ENCODE measurements at regions not wholly inside any gene's neighbourhood (a gene's known extent, or its start where the extent isn't known, plus 50 kb on each side); places are given as distances from the start of the nearest gene placed in this dataset.
"Not testable (repeated sequence)": the region's sequence is repeated elsewhere in the genome, so short reads cannot be mapped to it uniquely, and the experiment has no call there.

- Mint-ChIP-seq H3K36me3 (ENCODE audit: low read depth) (no peaks in the 10 kb centered on the region), H3K27ac (no peak overlapping the region), H3K4me1 (ENCODE audit: low read depth) (no peaks in the 10 kb centered on the region), H3K4me3 (no peak overlapping the region), H3K27me3 (ENCODE audit: low read depth) (no peaks in the 10 kb centered on the region), H3K9me3 (no peaks in the 10 kb centered on the region)
- no peak for DNase-seq (ENCODE audit: low spot score)
These were observed 369.3 kb upstream of the VRK2 start for GRCh38 chr2:57677296-57677695.

- H3K27me3 Mint-ChIP-seq (ENCODE audit: low read depth) = no peaks in the 10 kb centered on the region
- H3K36me3 Mint-ChIP-seq (ENCODE audit: low read depth) = no peaks in the 10 kb centered on the region
- no peak overlapping the region for H3K27ac Mint-ChIP-seq
- no peak overlapping the region for H3K4me3 Mint-ChIP-seq
- no peaks in the 10 kb centered on the region for H3K9me3 Mint-ChIP-seq
- no peak for DNase-seq (ENCODE audit: low spot score)
- peaks cover 5% of the 10 kb centered on the region for H3K4me1 Mint-ChIP-seq (ENCODE audit: low read depth)
These were observed 365.0 kb upstream of the VRK2 start for GRCh38 chr2:57681650-57682049.

GRCh38 chr2:57685032-57685431 lies 361.6 kb upstream of the VRK2 start:
- no peak overlapping the region for H3K4me3 Mint-ChIP-seq
- no peaks in the 10 kb centered on the region for H3K27me3 Mint-ChIP-seq (ENCODE audit: low read depth)
- H3K9me3 Mint-ChIP-seq = peaks cover 6% of the 10 kb centered on the region
- H3K27ac Mint-ChIP-seq = no peak overlapping the region
- peaks cover 5% of the 10 kb centered on the region for H3K4me1 Mint-ChIP-seq (ENCODE audit: low read depth)
- DNase-seq (ENCODE audit: low spot score) = no peak
- H3K36me3 Mint-ChIP-seq (ENCODE audit: low read depth) = no peaks in the 10 kb centered on the region

DNA sequence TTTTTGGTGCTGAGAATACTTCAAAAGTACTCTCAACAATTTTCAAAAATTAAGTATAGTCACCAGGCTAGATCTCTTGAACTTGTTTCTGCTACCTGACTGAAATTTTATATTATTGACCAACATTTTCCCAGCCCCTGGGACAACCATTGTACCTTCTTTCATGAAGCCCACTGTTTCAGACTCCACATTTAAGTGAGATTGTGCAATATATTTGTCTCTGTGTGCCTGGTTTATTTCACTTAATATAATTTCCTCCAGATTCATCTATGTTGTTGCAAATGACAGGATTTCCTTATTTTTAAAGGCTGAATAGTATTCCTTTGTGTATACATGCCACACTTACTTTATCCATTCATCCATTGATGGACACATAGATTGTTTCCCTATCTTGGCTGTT lies 354.2 kb upstream of the VRK2 start:
- Mint-ChIP-seq H3K4me3 (no peak overlapping the region), H3K9me3 (peaks cover 8% of the 10 kb centered on the region), H3K27me3 (ENCODE audit: low read depth) (no peaks in the 10 kb centered on the region), H3K36me3 (ENCODE audit: low read depth) (no peaks in the 10 kb centered on the region), H3K27ac (no peak overlapping the region), H3K4me1 (ENCODE audit: low read depth) (no peaks in the 10 kb centered on the region)
- DNase-seq (ENCODE audit: low spot score) = no peak

DNA sequence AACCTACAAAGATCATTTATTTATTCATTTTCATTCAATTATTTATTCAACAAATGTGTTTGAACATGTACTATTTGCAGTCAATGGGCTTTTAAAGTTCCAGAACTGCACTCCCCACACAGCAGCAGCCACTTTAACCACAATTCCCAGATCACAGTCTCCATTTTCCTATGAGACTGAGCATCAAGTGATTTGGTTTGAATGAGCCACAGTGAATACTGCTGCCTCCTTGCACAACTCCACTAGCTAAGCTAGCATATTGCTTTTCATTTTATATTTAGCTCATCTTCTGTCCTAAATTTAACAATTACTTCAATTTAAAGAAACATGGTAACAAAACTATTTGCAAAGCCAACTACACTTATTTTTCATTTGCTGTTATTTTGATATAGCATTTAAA lies 353.4 kb upstream of the VRK2 start:
- no peak overlapping the region for H3K4me3 Mint-ChIP-seq
- no peak overlapping the region for H3K27ac Mint-ChIP-seq
- no peaks in the 10 kb centered on the region for H3K27me3 Mint-ChIP-seq (ENCODE audit: low read depth)
- peaks cover 8% of the 10 kb centered on the region for H3K9me3 Mint-ChIP-seq
- H3K4me1 Mint-ChIP-seq (ENCODE audit: low read depth) = no peaks in the 10 kb centered on the region
- no peak for DNase-seq (ENCODE audit: low spot score)
- H3K36me3 Mint-ChIP-seq (ENCODE audit: low read depth) = no peaks in the 10 kb centered on the region

- no peak for DNase-seq (ENCODE audit: low spot score)
- H3K4me1 Mint-ChIP-seq (ENCODE audit: low read depth) = no peaks in the 10 kb centered on the region
- H3K36me3 Mint-ChIP-seq (ENCODE audit: low read depth) = no peaks in the 10 kb centered on the region
- no peak overlapping the region for H3K4me3 Mint-ChIP-seq
- peaks cover 8% of the 10 kb centered on the region for H3K9me3 Mint-ChIP-seq
- H3K27ac Mint-ChIP-seq = no peak overlapping the region
- no peaks in the 10 kb centered on the region for H3K27me3 Mint-ChIP-seq (ENCODE audit: low read depth)
These were observed 352.6 kb upstream of the VRK2 start for GRCh38 chr2:57693965-57694364.

GRCh38 chr2:57696016-57696415 lies 350.6 kb upstream of the VRK2 start:
- no peaks in the 10 kb centered on the region for H3K36me3 Mint-ChIP-seq (ENCODE audit: low read depth)
- H3K27me3 Mint-ChIP-seq (ENCODE audit: low read depth) = no peaks in the 10 kb centered on the region
- no peak for DNase-seq (ENCODE audit: low spot score)
- no peaks in the 10 kb centered on the region for H3K9me3 Mint-ChIP-seq
- no peak overlapping the region for H3K27ac Mint-ChIP-seq
- no peaks in the 10 kb centered on the region for H3K4me1 Mint-ChIP-seq (ENCODE audit: low read depth)
- no peak overlapping the region for H3K4me3 Mint-ChIP-seq

DNA sequence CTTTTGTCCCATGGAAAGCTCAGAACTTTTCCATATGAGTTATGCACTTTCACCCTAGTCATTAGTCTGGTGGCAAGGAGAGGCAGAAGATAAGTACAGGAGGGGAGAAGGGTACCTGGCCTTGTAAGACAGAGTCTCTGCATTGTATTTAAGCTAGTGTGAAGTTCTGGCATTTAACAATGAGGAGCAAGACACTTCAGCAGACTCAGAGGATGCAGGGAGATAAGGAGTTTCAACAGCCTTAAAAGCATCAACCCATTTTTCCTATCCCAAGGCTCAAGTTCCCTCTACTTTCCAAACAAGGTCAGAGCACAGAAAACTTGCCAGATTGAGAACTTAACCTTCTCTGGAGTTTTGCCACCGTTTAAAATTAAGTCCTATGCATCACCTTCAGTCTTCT lies 348.2 kb upstream of the VRK2 start:
- Mint-ChIP-seq H3K9me3 (no peaks in the 10 kb centered on the region), H3K27ac (no peak overlapping the region), H3K36me3 (ENCODE audit: low read depth) (no peaks in the 10 kb centered on the region), H3K27me3 (ENCODE audit: low read depth) (no peaks in the 10 kb centered on the region), H3K4me3 (no peak overlapping the region), H3K4me1 (ENCODE audit: low read depth) (no peaks in the 10 kb centered on the region)
- no peak for DNase-seq (ENCODE audit: low spot score)

DNA sequence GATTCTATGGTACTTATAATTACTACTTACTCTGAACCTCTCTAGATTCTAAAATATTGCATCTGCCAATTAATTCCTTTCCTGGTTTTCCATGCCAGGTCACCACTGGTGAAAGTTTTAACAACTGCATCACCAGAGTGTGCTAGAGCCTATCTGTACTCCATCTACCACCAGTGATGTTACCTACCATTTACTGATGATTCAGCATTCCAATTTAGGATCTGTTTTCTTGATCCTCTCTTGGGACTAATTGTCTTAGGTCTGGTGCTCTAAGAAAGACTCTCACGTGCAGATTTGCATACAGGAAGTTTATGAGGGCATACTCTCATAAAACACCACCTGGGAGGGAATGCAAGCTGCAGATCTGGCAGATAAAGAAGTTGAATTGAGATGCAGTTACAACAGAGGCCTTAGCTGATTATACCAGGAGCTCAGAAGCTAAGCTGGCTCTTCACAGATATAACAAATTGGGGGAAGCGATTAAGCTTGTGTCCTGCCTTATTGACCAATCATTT lies 347.6 kb upstream of the VRK2 start:
- no peaks in the 10 kb centered on the region for H3K36me3 Mint-ChIP-seq (ENCODE audit: low read depth)
- DNase-seq (ENCODE audit: low spot score) = no peak
- H3K4me3 Mint-ChIP-seq = no peak overlapping the region
- H3K9me3 Mint-ChIP-seq = no peaks in the 10 kb centered on the region
- H3K27ac Mint-ChIP-seq = no peak overlapping the region
- H3K4me1 Mint-ChIP-seq (ENCODE audit: low read depth) = no peaks in the 10 kb centered on the region
- H3K27me3 Mint-ChIP-seq (ENCODE audit: low read depth) = no peaks in the 10 kb centered on the region

GRCh38 chr2:57701391-57701791 lies 345.2 kb upstream of the VRK2 start:
- Mint-ChIP-seq H3K27ac (no peak overlapping the region), H3K4me1 (ENCODE audit: low read depth) (no peaks in the 10 kb centered on the region), H3K36me3 (ENCODE audit: low read depth) (no peaks in the 10 kb centered on the region), H3K27me3 (ENCODE audit: low read depth) (no peaks in the 10 kb centered on the region), H3K4me3 (no peak overlapping the region), H3K9me3 (no peaks in the 10 kb centered on the region)
- no peak for DNase-seq (ENCODE audit: low spot score)

DNA sequence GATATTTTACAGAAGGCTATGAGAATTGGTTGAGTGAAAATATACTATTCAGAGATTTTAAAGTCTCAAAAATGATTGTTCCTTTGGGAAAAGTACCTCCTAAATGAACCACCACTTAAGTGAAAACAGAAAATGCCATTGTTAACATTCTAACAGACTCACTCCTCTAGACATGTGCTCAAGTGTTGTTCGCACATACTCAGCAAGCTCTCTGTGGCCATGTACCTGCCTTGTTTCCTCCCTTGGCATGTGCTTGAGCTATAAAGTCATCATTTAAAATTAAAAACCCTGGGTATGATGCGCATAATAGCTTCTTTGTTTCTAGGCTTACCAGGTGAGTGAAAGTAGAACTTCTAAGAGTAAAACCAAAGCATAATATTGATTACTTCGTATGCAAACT lies 343.2 kb upstream of the VRK2 start:
- DNase-seq (ENCODE audit: low spot score) = no peak
- Mint-ChIP-seq H3K27ac (no peak overlapping the region), H3K4me1 (ENCODE audit: low read depth) (no peaks in the 10 kb centered on the region), H3K27me3 (ENCODE audit: low read depth) (no peaks in the 10 kb centered on the region), H3K36me3 (ENCODE audit: low read depth) (no peaks in the 10 kb centered on the region), H3K9me3 (no peaks in the 10 kb centered on the region), H3K4me3 (no peak overlapping the region)

- H3K4me3 Mint-ChIP-seq; H3K36me3 Mint-ChIP-seq (ENCODE audit: low read depth); H3K9me3 Mint-ChIP-seq; H3K4me1 Mint-ChIP-seq (ENCODE audit: low read depth); H3K27ac Mint-ChIP-seq; DNase-seq (ENCODE audit: low spot score); H3K27me3 Mint-ChIP-seq (ENCODE audit: low read depth): not testable (repeated sequence)
These were observed 338.8 kb upstream of the VRK2 start for GRCh38 chr2:57707794-57708193.

GRCh38 chr2:57711991-57712390 lies 334.6 kb upstream of the VRK2 start:
- H3K4me1 Mint-ChIP-seq (ENCODE audit: low read depth) = peaks cover 2% of the 10 kb centered on the region
- no peaks in the 10 kb centered on the region for H3K9me3 Mint-ChIP-seq
- H3K27me3 Mint-ChIP-seq (ENCODE audit: low read depth) = no peaks in the 10 kb centered on the region
- no peak for DNase-seq (ENCODE audit: low spot score)
- no peaks in the 10 kb centered on the region for H3K36me3 Mint-ChIP-seq (ENCODE audit: low read depth)
- no peak overlapping the region for H3K4me3 Mint-ChIP-seq
- no peak overlapping the region for H3K27ac Mint-ChIP-seq

DNA sequence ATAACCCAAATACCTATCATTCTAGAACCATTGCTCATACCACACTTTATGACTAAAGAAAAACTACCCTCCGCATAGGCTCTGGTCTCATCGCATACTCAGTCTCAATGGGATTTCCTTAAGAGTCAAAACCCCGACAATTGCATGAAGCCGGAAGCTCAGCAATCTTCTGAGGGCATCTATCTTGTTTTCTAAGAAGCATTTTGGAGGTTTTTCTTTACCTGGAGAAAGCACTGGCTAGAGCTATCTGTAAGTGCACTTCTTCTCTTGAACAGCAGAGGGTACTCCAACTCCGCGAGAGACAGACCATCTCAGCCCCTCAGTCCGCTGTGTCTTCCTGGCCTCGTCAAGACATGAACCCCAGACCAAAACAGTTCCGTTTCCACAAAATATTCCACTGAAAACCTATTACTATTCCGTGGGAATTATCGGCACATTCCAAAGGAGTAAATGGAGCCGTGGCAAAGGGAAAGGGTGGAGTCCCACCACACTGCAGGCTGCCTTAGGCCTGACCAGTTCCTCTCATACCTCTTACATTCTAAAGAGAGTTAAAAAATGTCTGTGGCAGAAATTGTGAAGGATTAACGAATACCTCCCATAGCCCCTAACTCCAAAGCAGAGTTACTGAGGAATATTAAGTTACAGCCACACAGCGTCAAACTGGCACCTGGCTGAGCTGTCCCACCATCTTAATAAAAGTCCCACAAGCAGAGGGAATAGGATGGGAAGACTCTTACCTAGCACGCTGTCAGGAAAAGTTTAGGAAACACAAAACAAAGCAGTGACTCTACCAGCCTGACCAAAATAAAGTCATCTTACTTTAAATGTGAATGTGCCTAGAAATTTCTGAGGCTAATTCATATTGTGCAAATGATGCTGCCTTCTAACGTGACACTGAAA lies 325.6 kb upstream of the VRK2 start:
- Mint-ChIP-seq H3K27ac (no peak overlapping the region), H3K4me1 (ENCODE audit: low read depth) (peaks cover 7% of the 10 kb centered on the region), H3K36me3 (ENCODE audit: low read depth) (no peaks in the 10 kb centered on the region), H3K27me3 (ENCODE audit: low read depth) (peaks cover 5% of the 10 kb centered on the region), H3K9me3 (no peaks in the 10 kb centered on the region), H3K4me3 (no peak overlapping the region)
- peak; percentile 9 for DNase-seq (ENCODE audit: low spot score)

Measured in T-helper 2 cell treated with Interferon-gamma antibody and Interleukin-4, amounts not matched to agents 5 μg/mL and 100 μg/mL, for 36 hours (primary cell).